Sciatic nerve (tissue), 2 donors: ENCODE measurements at regions not wholly inside any gene's neighbourhood (a gene's known extent, or its start where the extent isn't known, plus 50 kb on each side); places are given as distances from the start of the nearest gene placed in this dataset.
"Not testable (repeated sequence)": the region's sequence is repeated elsewhere in the genome, so short reads cannot be mapped to it uniquely, and the experiment has no call there.

Source experiments
- ATAC-seq: fragments of 200-7000 bp; cut with Tn5 transposase; one replicate; pipeline ENCODE4 v1.9.1; 2020; ENCODE audit warnings: mild to moderate bottlenecking, moderate library complexity
- DNase-seq: peaks from one replicate; pipeline ENCODE4 v3.0.0-alpha.2; 2020; ENCODE audit warnings: low spot score
- intact Hi-C: fragments of 100-400 bp; cut with DNase I; formaldehyde crosslinking; loops from one replicate; pipeline ENCODE4 v1.14.2; 2022
- donor health status: DM: no; HTN: no; CAD: no.
- donor health status: DM: no; HTN: no; CAD: no.

GRCh38 chr1:157310401-157310800, 172.2 kb upstream of the ETV3 start:
- no peak for DNase-seq
- no peak for ATAC-seq

GRCh38 chr1:157307491-157307890, 169.3 kb upstream of the ETV3 start:
- DNase-seq (no peak), ATAC-seq (no peak)
- intact Hi-C loops: no loop called here

More at GRCh38 chr1:157310401-157310800, 172.2 kb upstream of the ETV3 start:
- intact Hi-C loops: no loop called here

GRCh38 chr1:157306896-157307295, 168.7 kb upstream of the ETV3 start:
- intact Hi-C loops: no loop called here
- ATAC-seq (no peak), DNase-seq (no peak)

- DNase-seq (no peak), ATAC-seq (no peak)
- intact Hi-C loops: no loop called here
Measured at GRCh38 chr1:157304271-157304670, 166.1 kb upstream of the ETV3 start.

- intact Hi-C loops: no loop called here
- DNase-seq: no peak
- no peak for ATAC-seq
Measured at GRCh38 chr1:157302724-157303123, 164.5 kb upstream of the ETV3 start.

GRCh38 chr1:157302199-157302497, 164.0 kb upstream of the ETV3 start:
- DNase-seq (no peak), ATAC-seq (no peak)
- intact Hi-C loops: no loop called here

GRCh38 chr1:157301477-157302198, 163.4 kb upstream of the ETV3 start:
- ATAC-seq (no peak), DNase-seq (no peak)
- intact Hi-C loops: no loop called here

GRCh38 chr1:157294387-157295145, 156.4 kb upstream of the ETV3 start:
- ATAC-seq, DNase-seq: not testable (repeated sequence)
- intact Hi-C loops: loop anchor here (5.0 kb wide), 1 partner anchor 448 kb away; no protein-coding TSS in a partner anchor

GRCh38 chr1:157292809-157293564, 154.8 kb upstream of the ETV3 start:
- ATAC-seq (no peak), DNase-seq (no peak)
- intact Hi-C loops: loop anchor here (5.0 kb wide), 1 partner anchor 449 kb away; no protein-coding TSS in a partner anchor

GRCh38 chr1:157292302-157292701, 154.1 kb upstream of the ETV3 start:
- DNase-seq (no peak), ATAC-seq (no peak)
- intact Hi-C loops: loop anchor here (5.0 kb wide), 1 partner anchor 450 kb away; no protein-coding TSS in a partner anchor

GRCh38 chr1:157291083-157291482, 152.9 kb upstream of the ETV3 start:
- ATAC-seq (no peak), DNase-seq (no peak)
- intact Hi-C loops: loop anchor here (5.0 kb wide), 1 partner anchor 451 kb away; no protein-coding TSS in a partner anchor

GRCh38 chr1:157289424-157290105, 151.4 kb upstream of the ETV3 start:
- intact Hi-C loops: loop anchor here (5.0 kb wide), 1 partner anchor 453 kb away; no protein-coding TSS in a partner anchor
- no peak for ATAC-seq
- DNase-seq: no peak

- no peak for DNase-seq
- intact Hi-C loops: no loop called here
- ATAC-seq: no peak
Measured at GRCh38 chr1:157288996-157289395, 150.8 kb upstream of the ETV3 start.

GRCh38 chr1:157288492-157288891, 150.3 kb upstream of the ETV3 start:
- ATAC-seq (no peak), DNase-seq (no peak)
- intact Hi-C loops: no loop called here

GRCh38 chr1:157288006-157288405, 149.8 kb upstream of the ETV3 start:
- ATAC-seq: no peak
- intact Hi-C loops: no loop called here

GRCh38 chr1:157287462-157287861, 149.3 kb upstream of the ETV3 start:
- ATAC-seq (no peak), DNase-seq (no peak)
- intact Hi-C loops: no loop called here

More at GRCh38 chr1:157288006-157288405, 149.8 kb upstream of the ETV3 start:
- no peak for DNase-seq

GRCh38 chr1:157286646-157287420, 148.6 kb upstream of the ETV3 start:
- no peak for DNase-seq
- intact Hi-C loops: no loop called here
- no peak for ATAC-seq

GRCh38 chr1:157286096-157286495, 147.9 kb upstream of the ETV3 start:
- DNase-seq (no peak), ATAC-seq (no peak)
- intact Hi-C loops: no loop called here
